Suprapubic skin (tissue), 4 donors: ENCODE measurements at regions not wholly inside any gene's neighbourhood (a gene's known extent, or its start where the extent isn't known, plus 50 kb on each side); places are given as distances from the start of the nearest gene placed in this dataset.

Source experiments
- DNase-seq, 2 donors: peaks; one replicate each; pipeline ENCODE4 v3.0.0-alpha.2; 2019; ENCODE audit warnings: low spot score in 2 of 2
- H3K27ac ChIP-seq: fragments of 200-600 bp; sonication (generic); one replicate; pipeline ENCODE4 v1.5.1; 2019
- H3K27me3 ChIP-seq: fragments of 200-600 bp; sonication (generic); one replicate; pipeline ENCODE4 v1.5.1; 2019
- H3K36me3 ChIP-seq: fragments of 200-600 bp; sonication (generic); one replicate; pipeline ENCODE4 v1.5.1; 2019
- H3K4me1 ChIP-seq: fragments of 200-600 bp; sonication (generic); one replicate; pipeline ENCODE4 v1.5.1; 2019
- H3K4me3 ChIP-seq: fragments of 200-600 bp; sonication (generic); one replicate; pipeline ENCODE4 v1.5.1; 2019; ENCODE audit warnings: mild to moderate bottlenecking
- H3K9me3 ChIP-seq: fragments of 200-600 bp; sonication (generic); one replicate; pipeline ENCODE4 v1.5.1; 2019
- CTCF ChIP-seq, 2 donors: fragments of 200-600 bp in 1 of 2; fragments of 450-650 bp in 1 of 2; sonication (generic) in 1 of 2; IDR thresholded peaks; one replicate each; pipeline ENCODE4 v1.5.1; 2016 to 2019; ENCODE audit warnings: antibody characterized with exemption in 2 of 2, mild to moderate bottlenecking in 1 of 2, moderate library complexity in 1 of 2
- EP300 ChIP-seq: sonication (generic); formaldehyde crosslinking; IDR thresholded peaks from one replicate; pipeline ENCODE4 v1.6.1; 2017; ENCODE audit warnings: antibody characterized with exemption
- POLR2A ChIP-seq, 2 donors: fragments of 450-650 bp; IDR thresholded peaks; one replicate each; pipeline ENCODE4 v1.6.1; 2017; ENCODE audit warnings: antibody characterized with exemption in 2 of 2, mild to moderate bottlenecking in 2 of 2, moderate library complexity in 2 of 2
- POLR2AphosphoS5 ChIP-seq, 3 donors: sonication (generic); formaldehyde crosslinking; IDR thresholded peaks; one replicate each; pipeline ENCODE4 v1.6.1; 2017; ENCODE audit warnings: antibody characterized with exemption in 3 of 3
- WGBS: methylation state at CpG from one replicate; pipeline ENCODE4 v1.1.5; 2018; 5-methylcytosine and 5-hydroxymethylcytosine counted together

- WGBS = 87% methylated on average over 25 of the region's 25 CpGs
- no peak for DNase-seq
- peaks cover 4% of the 10 kb centered on the region for H3K9me3 ChIP-seq
- no peaks in the 10 kb centered on the region for H3K36me3 ChIP-seq
- no peak overlapping the region for H3K4me3 ChIP-seq
- H3K27me3 ChIP-seq = no peaks in the 10 kb centered on the region
- H3K27ac ChIP-seq = no peak overlapping the region
- TF ChIP-seq POLR2A (IDR thresholded peaks at IDR 0.05) (no peak), POLR2AphosphoS5 (IDR thresholded peaks at IDR 0.05) (no peak), EP300 (no peak), CTCF (IDR thresholded peaks at IDR 0.05) (no peak)
- H3K4me1 ChIP-seq = no peaks in the 10 kb centered on the region
These were observed 1049.1 kb downstream of the BRD1 start for GRCh38 chr22:48778308-48779195.

GRCh38 chr22:48772286-48772907, 1055.3 kb downstream of the BRD1 start:
- DNase-seq = no peak
- 67% methylated on average over 9 of the region's 19 CpGs for WGBS

GRCh38 chr22:48765595-48765994, 1062.1 kb downstream of the BRD1 start:
- H3K4me3 ChIP-seq = no peak overlapping the region
- H3K4me1 ChIP-seq = no peaks in the 10 kb centered on the region
- 90% methylated on average over 5 of the region's 5 CpGs for WGBS
- no peaks in the 10 kb centered on the region for H3K27me3 ChIP-seq
- peaks cover 7% of the 10 kb centered on the region for H3K9me3 ChIP-seq
- no peak for DNase-seq
- no peaks in the 10 kb centered on the region for H3K36me3 ChIP-seq
- TF ChIP-seq POLR2A (IDR thresholded peaks at IDR 0.05) (no peak), EP300 (no peak)
- H3K27ac ChIP-seq = no peak overlapping the region

More at GRCh38 chr22:48772286-48772907, 1055.3 kb downstream of the BRD1 start:
- no peaks in the 10 kb centered on the region for H3K4me1 ChIP-seq
- TF ChIP-seq POLR2AphosphoS5 (IDR thresholded peaks at IDR 0.05) (no peak), CTCF (IDR thresholded peaks at IDR 0.05) (no peak), EP300 (no peak), POLR2A (IDR thresholded peaks at IDR 0.05) (no peak)
- no peaks in the 10 kb centered on the region for H3K27me3 ChIP-seq
- H3K9me3 ChIP-seq = peaks cover 4% of the 10 kb centered on the region
- H3K4me3 ChIP-seq = no peak overlapping the region
- no peaks in the 10 kb centered on the region for H3K36me3 ChIP-seq
- H3K27ac ChIP-seq = no peak overlapping the region

- whole genome bisulfite sequencing = 82% methylated on average over 14 of the region's 14 CpGs
- Histone ChIP-seq H3K9me3 (peaks cover 7% of the 10 kb centered on the region), H3K27me3 (no peaks in the 10 kb centered on the region), H3K36me3 (no peaks in the 10 kb centered on the region), H3K27ac (no peak overlapping the region), H3K4me3 (no peak overlapping the region), H3K4me1 (no peaks in the 10 kb centered on the region)
- TF ChIP-seq POLR2A (IDR thresholded peaks at IDR 0.05) (no peak), EP300 (no peak), CTCF (IDR thresholded peaks at IDR 0.05) (no peak), POLR2AphosphoS5 (IDR thresholded peaks at IDR 0.05) (no peak)
- DNase-seq = peak; percentile 28 to 41
These were observed 1066.1 kb downstream of the BRD1 start for GRCh38 chr22:48761546-48761945.

GRCh38 chr22:48760481-48761390, 1066.9 kb downstream of the BRD1 start:
- Histone ChIP-seq H3K9me3 (peaks cover 6% of the 10 kb centered on the region), H3K4me3 (no peak overlapping the region), H3K27ac (no peak overlapping the region), H3K27me3 (no peaks in the 10 kb centered on the region), H3K4me1 (no peaks in the 10 kb centered on the region), H3K36me3 (no peaks in the 10 kb centered on the region)
- TF ChIP-seq CTCF (IDR thresholded peaks at IDR 0.05) (no peak), POLR2A (IDR thresholded peaks at IDR 0.05) (no peak), POLR2AphosphoS5 (IDR thresholded peaks at IDR 0.05) (no peak), EP300 (no peak)
- WGBS = 84% methylated on average over 17 of the region's 19 CpGs
- DNase-seq = peak; percentile 37 to 55
